GM12878 (cell line): ENCODE measurements at regions not wholly inside any gene's neighbourhood (a gene's known extent, or its start where the extent isn't known, plus 50 kb on each side); places are given as distances from the start of the nearest gene placed in this dataset.

ENCODE experiments used
- ATAC-seq: fragments of 200-7000 bp; cut with Tn5 transposase; 3 replicates; pipeline ENCODE4 v1.9.1; 2020; ENCODE audit warnings: mild to moderate bottlenecking, moderate library complexity
- BruUV-seq: library from RNA; stranded (reverse); fragments of 400-500 nt; replicated peaks from 2 replicates; lab custom pipeline; 2021; lab: Mats Ljungman, UMichigan
- CTCF ChIA-PET: fragments of 300-600 bp; sonication (Branson Sonifier 250); formaldehyde crosslinking; extraction: SDS; loops from one replicate; lab custom pipeline; 2021; ENCODE audit warnings: inconsistent platforms; lab: Yijun Ruan, JAX
- POLR2A ChIA-PET: fragments of 350-600 bp; formaldehyde crosslinking; extraction: SDS; loops from one replicate; lab custom pipeline; 2021; ENCODE audit warnings: inconsistent platforms; lab: Charles Lee
- RAD21 ChIA-PET: fragments of 300-600 bp; sonication (Branson Sonifier 250); formaldehyde crosslinking; loops from one replicate; lab custom pipeline; 2023; ENCODE audit warnings: antibody characterized with exemption; ENCODE audit not compliant: unreplicated experiment; lab: Charles Lee
- SMC1A ChIA-PET: fragments of 300-600 bp; sonication (Branson Sonifier 250); formaldehyde crosslinking; loops from one replicate; lab custom pipeline; 2023; ENCODE audit not compliant: unreplicated experiment, uncharacterized antibody; lab: Charles Lee
- DNase-seq: peaks from one replicate; pipeline ENCODE4 v3.0.0-alpha.2; 2011; ENCODE audit warnings: low read depth, low spot score
- FAIRE-seq: peaks from 3 replicates; lab custom pipeline; 2011; peaks lifted over from hg19 to GRCh38; lab: Jason Lieb, UNC
- H2AFZ ChIP-seq: 2 replicates; pipeline ENCODE4 v1.6.0; 2011; ENCODE audit warnings: low read depth, low read length, control low read depth; ENCODE audit not compliant: control insufficient read depth
- H3K27ac ChIP-seq: 2 replicates; pipeline ENCODE4 v1.5.1; 2011; ENCODE audit warnings: control low read depth; ENCODE audit not compliant: control insufficient read depth, insufficient read depth
- H3K27me3 ChIP-seq, 2 experiments: replicated peaks in 1 of 2; 2 replicates each; pipeline versions ENCODE4 v1.6.0 to v1.6.1; 2011; ENCODE audit warnings: low read length in 1 of 2; ENCODE audit not compliant: control insufficient read depth in 2 of 2, insufficient read depth in 2 of 2
- H3K36me3 ChIP-seq, 2 experiments: 2 replicates each; pipeline ENCODE4 v1.5.1; 2011; ENCODE audit warnings: low read length in 1 of 2; ENCODE audit not compliant: control insufficient read depth in 2 of 2, insufficient read depth in 2 of 2
- H3K4me1 ChIP-seq: 2 replicates; pipeline ENCODE4 v1.6.1; 2011; ENCODE audit warnings: mild to moderate bottlenecking, low read length, moderate library complexity, mixed read lengths; ENCODE audit not compliant: control insufficient read depth, insufficient read depth
- H3K4me2 ChIP-seq: 2 replicates; pipeline ENCODE4 v1.6.0; 2011; ENCODE audit warnings: control low read depth; ENCODE audit not compliant: control insufficient read depth, insufficient read depth
- H3K4me3 ChIP-seq: fragments of 200-600 bp; sonication (generic); 2 replicates; pipeline ENCODE4 v1.5.1; 2016
- H3K79me2 ChIP-seq: 2 replicates; pipeline ENCODE4 v1.6.0; 2011; ENCODE audit warnings: low read length; ENCODE audit not compliant: control insufficient read depth, insufficient read depth
- H3K9ac ChIP-seq: 2 replicates; pipeline ENCODE4 v1.8.0; 2011; ENCODE audit warnings: low read length, control low read depth, mixed read lengths; ENCODE audit not compliant: control insufficient read depth, insufficient read depth
- H3K9me3 ChIP-seq: replicated peaks from 3 replicates; pipeline ENCODE4 v1.5.1; 2011; ENCODE audit warnings: mild to moderate bottlenecking, low read length; ENCODE audit not compliant: control insufficient read depth, insufficient read depth
- H4K20me1 ChIP-seq: 2 replicates; pipeline ENCODE4 v1.6.0; 2011; ENCODE audit not compliant: control insufficient read depth, insufficient read depth
- BMI1 ChIP-seq: fragments of 450-650 bp; IDR thresholded peaks from 2 replicates; pipeline ENCODE4 v1.6.1; 2016; ENCODE audit warnings: mild to moderate bottlenecking, moderate library complexity, borderline replicate concordance
- CEBPB ChIP-seq, 2 experiments: fragments of 150-350 bp in 1 of 2; IDR thresholded peaks; 2 replicates each; pipeline ENCODE4 v1.6.1; 2012 to 2014; ENCODE audit warnings: low read depth in 2 of 2, low read length in 2 of 2, borderline replicate concordance in 1 of 2, inconsistent platforms in 1 of 2
- CHD2 ChIP-seq: IDR thresholded peaks from 2 replicates; pipeline ENCODE4 v1.6.1; 2011; ENCODE audit warnings: low read depth, low read length, improper control_type of control experiment, borderline replicate concordance
- CREB1 ChIP-seq: IDR thresholded peaks from 2 replicates; pipeline ENCODE4 v1.6.1; 2012; ENCODE audit warnings: low read depth, mild to moderate bottlenecking, inconsistent platforms
- EED ChIP-seq: sonication (generic); IDR thresholded peaks from 2 replicates; pipeline ENCODE4 v1.6.1; 2016; ENCODE audit warnings: antibody characterized with exemption, low read depth
- ESRRA ChIP-seq: IDR thresholded peaks from 2 replicates; pipeline ENCODE4 v1.6.1; 2012; ENCODE audit warnings: mild to moderate bottlenecking, low read length, improper control_type of control experiment
- IRF4 ChIP-seq: IDR thresholded peaks from 2 replicates; pipeline ENCODE4 v1.6.1; 2011; ENCODE audit warnings: low read depth, low read length
- JUNB ChIP-seq: IDR thresholded peaks from 2 replicates; pipeline ENCODE4 v1.6.1; 2016; ENCODE audit warnings: antibody characterized with exemption, mild to moderate bottlenecking
- KLF5 ChIP-seq: fragments of 450-650 bp; IDR thresholded peaks from 2 replicates; pipeline ENCODE4 v1.6.1; 2014; ENCODE audit warnings: mild to moderate bottlenecking; ENCODE audit not compliant: partially characterized antibody
- NFXL1 ChIP-seq: fragments of 450-650 bp; IDR thresholded peaks from 2 replicates; pipeline ENCODE4 v1.6.1; 2017; ENCODE audit warnings: antibody characterized with exemption, mild to moderate bottlenecking, borderline replicate concordance
- NFYA ChIP-seq: IDR thresholded peaks from 2 replicates; pipeline ENCODE4 v1.6.1; 2011; ENCODE audit warnings: low read depth, mild to moderate bottlenecking, low read length, improper control_type of control experiment, borderline replicate concordance
- POU2F2 ChIP-seq: IDR thresholded peaks from 3 replicates; pipeline ENCODE4 v1.6.1; 2011; ENCODE audit warnings: low read depth, mild to moderate bottlenecking, low read length, borderline replicate concordance
- SIN3A ChIP-seq: IDR thresholded peaks from 2 replicates; pipeline ENCODE4 v1.6.1; 2012; ENCODE audit warnings: low read depth, low read length, improper control_type of control experiment
- SMAD5 ChIP-seq: IDR thresholded peaks from 2 replicates; pipeline ENCODE4 v1.6.1; 2016; ENCODE audit warnings: antibody characterized with exemption, low read depth
- ZNF217 ChIP-seq: fragments of 450-650 bp; IDR thresholded peaks from 2 replicates; pipeline ENCODE4 v1.6.1; 2017; ENCODE audit warnings: antibody characterized with exemption, mild to moderate bottlenecking
- ZNF384 ChIP-seq: IDR thresholded peaks from 2 replicates; pipeline ENCODE4 v1.6.1; 2012; ENCODE audit warnings: low read depth, mild to moderate bottlenecking, low read length, improper control_type of control experiment, borderline replicate concordance
- ZNF622 ChIP-seq: fragments of 450-650 bp; IDR thresholded peaks from 2 replicates; pipeline ENCODE4 v1.6.1; 2017; ENCODE audit warnings: mild to moderate bottlenecking, inconsistent platforms
- ZSCAN29 ChIP-seq: fragments of 450-650 bp; IDR thresholded peaks from 2 replicates; pipeline ENCODE4 v1.6.1; 2017; ENCODE audit warnings: mild to moderate bottlenecking, moderate library complexity
- WGBS: methylation state at CpG from one replicate; pipeline ENCODE4 v1.1.6; 2016; ENCODE audit warnings: low lambda C conversion rate; ENCODE audit not compliant: insufficient replicate concordance, insufficient coverage; ENCODE audit errors: missing lambda C conversion rate; 5-methylcytosine and 5-hydroxymethylcytosine counted together
- in situ Hi-C: fragments of 300-500 bp; cut with MboI; formaldehyde crosslinking; loops from 9 replicates; pipeline ENCODE4 v1.14.3; 2018; ENCODE audit warnings: mixed read lengths
- intact Hi-C: fragments of 100-400 bp; cut with micrococcal nuclease; formaldehyde crosslinking; loops from one replicate; pipeline ENCODE4 v1.14.2; 2022; ENCODE audit not compliant: unreplicated experiment
- TF ChIP-seq, protein P1 (sequence below): fragments of 450-650 bp; IDR thresholded peaks from 2 replicates; pipeline ENCODE4 v1.6.1; 2017; ENCODE audit warnings: low read depth, mild to moderate bottlenecking, moderate library complexity
- TF ChIP-seq, protein P2 (sequence below): fragments of 450-650 bp; conservative IDR thresholded peaks from 2 replicates; pipeline ENCODE4 v1.6.1; 2017; ENCODE audit warnings: mild to moderate bottlenecking, moderate library complexity

DNA sequence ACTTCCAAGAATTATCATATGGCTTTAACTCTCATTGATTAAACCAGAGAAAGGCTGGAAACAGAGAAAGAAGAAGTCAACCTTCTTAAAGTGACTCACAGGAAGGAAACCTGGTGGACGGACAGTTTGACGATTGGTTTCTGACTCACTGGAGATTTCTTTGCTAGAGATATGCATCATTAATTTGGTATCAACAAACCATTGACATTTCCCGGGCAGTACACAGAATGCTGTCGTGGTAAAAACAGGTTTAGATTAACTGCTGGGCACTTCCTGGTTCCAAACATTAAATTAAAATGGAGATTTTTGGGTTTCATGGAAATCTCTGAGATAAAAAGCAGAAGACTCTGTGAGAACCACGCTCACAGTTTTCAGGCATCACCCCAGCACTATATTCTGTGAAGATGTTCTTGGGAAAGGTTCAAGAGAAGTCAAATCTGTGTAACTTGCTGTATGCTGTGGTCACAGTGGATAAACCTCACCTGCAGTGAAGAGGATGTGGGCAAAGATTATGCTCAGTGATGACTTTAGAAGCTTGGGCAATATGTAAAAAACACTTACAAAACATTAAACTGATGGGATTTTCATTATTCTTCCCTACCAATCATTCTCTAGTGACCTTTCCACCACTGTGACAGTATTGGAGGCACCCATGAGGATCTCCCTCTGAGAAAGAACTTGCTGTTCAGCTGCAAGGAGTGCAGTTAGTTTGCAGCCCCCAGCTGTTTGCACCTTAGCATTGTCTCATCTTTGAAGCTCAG is 61.1 kb upstream of the CD44 start:
- Histone ChIP-seq H3K36me3 (no peaks in the 10 kb centered on the region), H3K4me1 (peaks cover 42% of the 10 kb centered on the region), H3K79me2 (no peaks in the 10 kb centered on the region), H3K27ac (peak overlapping the region; percentile 76), H4K20me1 (no peaks in the 10 kb centered on the region), H3K27me3 (no peaks in the 10 kb centered on the region), H3K9me3 (peaks cover 9% of the 10 kb centered on the region), H2AFZ (peak overlapping the region; percentile 30), H3K4me3 (peak overlapping the region; percentile 13; the same call in 1 of the 2 replicates), H3K9ac (peak overlapping the region; percentile 28; the same call in 1 of the 2 replicates), H3K4me2 (peak overlapping the region; percentile 76)
- SMC1A ChIA-PET: interaction anchor here (0.8 to 4.8 kb wide), 11 partner anchors 10 to 88 kb away, joined by 3 to 38 read pairs (median 4); no protein-coding TSS in a partner anchor
- CTCF ChIA-PET: interaction anchor here (0.7 to 1.8 kb wide), 3 partner anchors 9 to 161 kb away, joined by 3 to 4 read pairs (median 3); no protein-coding TSS in a partner anchor
- under 1% methylated on average over 5 of the region's 5 CpGs for WGBS
- RAD21 ChIA-PET: interaction anchor here (0.6 to 1.6 kb wide), 12 partner anchors 8 to 195 kb away, joined by 3 to 9 read pairs (median 3); no protein-coding TSS in a partner anchor
- in situ Hi-C loops: loop anchor here (5.0 kb wide), 1 partner anchor 66 kb away; no protein-coding TSS in a partner anchor
- intact Hi-C loops: loop anchor here (1.0 kb wide), 2 partner anchors 42 to 71 kb away; no protein-coding TSS in a partner anchor
- no TSS peak for BruUV-seq
- peak; percentile 88 for DNase-seq
- ATAC-seq: peak; percentile 77
- peak; percentile 69 for FAIRE-seq
- POLR2A ChIA-PET: interaction anchor here (0.6 to 0.8 kb wide), 3 partner anchors 19 to 88 kb away, joined by 3 read pairs; no protein-coding TSS in a partner anchor
- no peak for TF ChIP-seq SIN3A
- TF ChIP-seq SMAD5: no peak
- peak in 1 of 2 experiments; percentile 82; a peak in 1 of 4 replicates for TF ChIP-seq CEBPB (IDR thresholded peaks at IDR 0.05; ENCODE audit: borderline replicate concordance in 1 of 2, low read depth in 2 of 2, low read length in 2 of 2)
- no peak for TF ChIP-seq ESRRA
- no peak for TF ChIP-seq NFYA
- TF ChIP-seq, protein P1, sequence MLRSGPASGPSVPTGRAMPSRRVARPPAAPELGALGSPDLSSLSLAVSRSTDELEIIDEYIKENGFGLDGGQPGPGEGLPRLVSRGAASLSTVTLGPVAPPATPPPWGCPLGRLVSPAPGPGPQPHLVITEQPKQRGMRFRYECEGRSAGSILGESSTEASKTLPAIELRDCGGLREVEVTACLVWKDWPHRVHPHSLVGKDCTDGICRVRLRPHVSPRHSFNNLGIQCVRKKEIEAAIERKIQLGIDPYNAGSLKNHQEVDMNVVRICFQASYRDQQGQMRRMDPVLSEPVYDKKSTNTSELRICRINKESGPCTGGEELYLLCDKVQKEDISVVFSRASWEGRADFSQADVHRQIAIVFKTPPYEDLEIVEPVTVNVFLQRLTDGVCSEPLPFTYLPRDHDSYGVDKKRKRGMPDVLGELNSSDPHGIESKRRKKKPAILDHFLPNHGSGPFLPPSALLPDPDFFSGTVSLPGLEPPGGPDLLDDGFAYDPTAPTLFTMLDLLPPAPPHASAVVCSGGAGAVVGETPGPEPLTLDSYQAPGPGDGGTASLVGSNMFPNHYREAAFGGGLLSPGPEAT: no peak
- no peak for TF ChIP-seq POU2F2
- peak; percentile 83 for TF ChIP-seq JUNB
- TF ChIP-seq, protein P2, sequence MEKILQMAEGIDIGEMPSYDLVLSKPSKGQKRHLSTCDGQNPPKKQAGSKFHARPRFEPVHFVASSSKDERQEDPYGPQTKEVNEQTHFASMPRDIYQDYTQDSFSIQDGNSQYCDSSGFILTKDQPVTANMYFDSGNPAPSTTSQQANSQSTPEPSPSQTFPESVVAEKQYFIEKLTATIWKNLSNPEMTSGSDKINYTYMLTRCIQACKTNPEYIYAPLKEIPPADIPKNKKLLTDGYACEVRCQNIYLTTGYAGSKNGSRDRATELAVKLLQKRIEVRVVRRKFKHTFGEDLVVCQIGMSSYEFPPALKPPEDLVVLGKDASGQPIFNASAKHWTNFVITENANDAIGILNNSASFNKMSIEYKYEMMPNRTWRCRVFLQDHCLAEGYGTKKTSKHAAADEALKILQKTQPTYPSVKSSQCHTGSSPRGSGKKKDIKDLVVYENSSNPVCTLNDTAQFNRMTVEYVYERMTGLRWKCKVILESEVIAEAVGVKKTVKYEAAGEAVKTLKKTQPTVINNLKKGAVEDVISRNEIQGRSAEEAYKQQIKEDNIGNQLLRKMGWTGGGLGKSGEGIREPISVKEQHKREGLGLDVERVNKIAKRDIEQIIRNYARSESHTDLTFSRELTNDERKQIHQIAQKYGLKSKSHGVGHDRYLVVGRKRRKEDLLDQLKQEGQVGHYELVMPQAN: no peak
- peak; percentile 49; the same call in 1 of the 2 replicates for TF ChIP-seq IRF4
- TF ChIP-seq ZSCAN29: no peak
- no peak for TF ChIP-seq ZNF384
- TF ChIP-seq CREB1: 0 out of 2 replicates have a peak, but pooled peaks have one; percentile 23
- TF ChIP-seq BMI1: no peak
- peak; percentile 88 for TF ChIP-seq EED
- no peak for TF ChIP-seq CHD2
- TF ChIP-seq ZNF622: no peak
- TF ChIP-seq ZNF217: no peak
- TF ChIP-seq KLF5: no peak
- no peak for TF ChIP-seq NFXL1
